ENCODE measurements at regions not wholly inside any gene's neighbourhood (a gene's known extent, or its start where the extent isn't known, plus 50 kb on each side); places are given as distances from the start of the nearest gene placed in this dataset.

DNA sequence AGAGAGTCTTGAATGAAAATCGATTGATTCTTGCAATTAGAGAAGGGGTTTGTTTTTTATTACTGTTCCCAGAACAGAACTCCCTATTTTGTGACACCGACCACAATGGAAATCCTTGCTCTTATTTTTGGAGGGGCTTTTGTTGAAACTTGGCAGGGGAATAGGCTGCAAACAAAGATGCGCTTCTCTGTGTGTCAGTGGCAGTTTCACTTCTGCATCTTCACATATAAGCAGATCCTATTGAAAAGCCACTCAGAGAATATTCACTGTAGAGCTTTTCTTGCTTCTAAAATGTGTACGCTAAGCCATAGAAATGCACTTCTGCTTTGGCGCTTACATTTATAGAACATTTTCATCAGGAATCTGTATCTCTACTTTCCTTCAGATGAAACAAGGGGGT is 1822.4 kb upstream of the SEL1L start:
- TF ChIP-seq, protein P1, sequence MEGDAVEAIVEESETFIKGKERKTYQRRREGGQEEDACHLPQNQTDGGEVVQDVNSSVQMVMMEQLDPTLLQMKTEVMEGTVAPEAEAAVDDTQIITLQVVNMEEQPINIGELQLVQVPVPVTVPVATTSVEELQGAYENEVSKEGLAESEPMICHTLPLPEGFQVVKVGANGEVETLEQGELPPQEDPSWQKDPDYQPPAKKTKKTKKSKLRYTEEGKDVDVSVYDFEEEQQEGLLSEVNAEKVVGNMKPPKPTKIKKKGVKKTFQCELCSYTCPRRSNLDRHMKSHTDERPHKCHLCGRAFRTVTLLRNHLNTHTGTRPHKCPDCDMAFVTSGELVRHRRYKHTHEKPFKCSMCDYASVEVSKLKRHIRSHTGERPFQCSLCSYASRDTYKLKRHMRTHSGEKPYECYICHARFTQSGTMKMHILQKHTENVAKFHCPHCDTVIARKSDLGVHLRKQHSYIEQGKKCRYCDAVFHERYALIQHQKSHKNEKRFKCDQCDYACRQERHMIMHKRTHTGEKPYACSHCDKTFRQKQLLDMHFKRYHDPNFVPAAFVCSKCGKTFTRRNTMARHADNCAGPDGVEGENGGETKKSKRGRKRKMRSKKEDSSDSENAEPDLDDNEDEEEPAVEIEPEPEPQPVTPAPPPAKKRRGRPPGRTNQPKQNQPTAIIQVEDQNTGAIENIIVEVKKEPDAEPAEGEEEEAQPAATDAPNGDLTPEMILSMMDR (IDR thresholded peaks at IDR 0.05): no peak
- Histone ChIP-seq H3K4me3 (no peak overlapping the region), H3K9me3 (no peaks in the 10 kb centered on the region), H3K36me3 (ENCODE audit: low read depth) (no peaks in the 10 kb centered on the region), H3K4me1 (ENCODE audit: low read depth) (no peaks in the 10 kb centered on the region)
- DNase-seq (no peak), ATAC-seq (no peak)
- intact Hi-C loops (cut with DNase I, micrococcal nuclease): no loop called here

DNA sequence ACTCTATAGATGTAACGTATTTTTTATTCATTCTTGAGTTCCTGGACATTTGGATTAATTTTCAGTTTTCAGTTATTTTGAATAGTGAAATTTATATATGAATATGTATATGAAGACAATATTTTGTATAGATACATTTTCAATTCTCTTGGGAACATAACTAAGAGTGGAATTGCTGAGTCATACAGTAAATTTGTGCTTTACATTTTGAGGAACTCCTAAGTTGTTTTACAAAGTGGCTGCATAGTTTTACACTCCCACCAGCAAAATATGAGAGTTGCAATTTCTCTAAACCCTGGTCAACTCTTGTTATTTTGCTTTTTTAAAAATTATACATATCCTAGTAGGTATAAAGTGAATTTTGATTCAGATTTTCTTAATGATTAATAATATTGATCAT is 1838.6 kb upstream of the SEL1L start:
- no peak for ATAC-seq
- no peak for DNase-seq
- H3K4me3 ChIP-seq: no peak overlapping the region
- TF ChIP-seq, protein P1 (IDR thresholded peaks at IDR 0.05): no peak
- no peaks in the 10 kb centered on the region for H3K4me1 ChIP-seq (ENCODE audit: low read depth)
- intact Hi-C loops (cut with DNase I, micrococcal nuclease): no loop called here
- H3K36me3 ChIP-seq (ENCODE audit: low read depth): no peaks in the 10 kb centered on the region
- H3K9me3 ChIP-seq: no peaks in the 10 kb centered on the region

DNA sequence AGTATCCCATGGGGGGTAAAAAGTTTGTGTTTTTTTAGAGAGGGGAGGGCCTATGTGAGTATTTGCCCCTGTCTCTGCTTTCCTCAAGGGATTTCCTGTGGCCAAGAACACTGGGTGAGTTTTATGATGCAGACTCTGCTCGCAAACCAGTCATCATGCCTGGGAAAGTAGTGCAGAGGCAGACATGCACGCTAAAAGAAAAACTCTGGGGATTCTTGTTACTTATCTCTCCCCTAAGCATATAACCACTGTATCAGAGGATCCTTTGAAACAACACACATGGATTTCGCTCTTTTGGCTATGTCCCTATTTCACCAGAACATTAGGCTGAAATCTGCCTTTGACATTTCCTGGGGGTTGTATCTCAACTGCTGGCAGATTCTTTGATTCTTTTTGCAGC is 1845.8 kb upstream of the SEL1L start:
- no peak for DNase-seq
- H3K4me3 ChIP-seq: no peak overlapping the region
- H3K36me3 ChIP-seq (ENCODE audit: low read depth): no peaks in the 10 kb centered on the region
- ATAC-seq: no peak
- H3K9me3 ChIP-seq: no peaks in the 10 kb centered on the region
- TF ChIP-seq, protein P1 (IDR thresholded peaks at IDR 0.05): no peak
- no peaks in the 10 kb centered on the region for H3K4me1 ChIP-seq (ENCODE audit: low read depth)
- intact Hi-C loops (cut with DNase I, micrococcal nuclease): no loop called here

DNA sequence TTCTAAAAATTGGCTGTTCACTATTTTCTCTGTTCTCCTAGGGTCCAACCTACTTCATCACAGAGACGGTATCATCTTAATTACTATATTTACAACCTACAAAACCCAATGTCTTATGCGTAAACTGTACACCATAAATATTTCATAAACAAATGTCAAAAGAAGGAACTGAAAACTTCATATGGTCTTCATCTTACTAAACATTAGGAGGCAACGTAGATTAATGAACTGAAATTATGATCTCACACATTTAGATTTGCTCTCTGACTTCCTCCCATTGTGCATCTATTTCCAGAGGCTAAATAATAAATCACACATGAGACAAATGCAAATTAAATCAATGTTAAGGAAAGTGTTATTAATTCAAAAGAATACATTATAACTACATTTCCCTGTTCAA is 1850.6 kb upstream of the SEL1L start:
- TF ChIP-seq, protein P1 (IDR thresholded peaks at IDR 0.05): no peak
- DNase-seq (no peak), ATAC-seq (no peak)
- Histone ChIP-seq H3K9me3 (no peaks in the 10 kb centered on the region), H3K36me3 (ENCODE audit: low read depth) (no peaks in the 10 kb centered on the region), H3K4me3 (no peak overlapping the region), H3K4me1 (ENCODE audit: low read depth) (no peaks in the 10 kb centered on the region)
- intact Hi-C loops (cut with DNase I, micrococcal nuclease): no loop called here

DNA sequence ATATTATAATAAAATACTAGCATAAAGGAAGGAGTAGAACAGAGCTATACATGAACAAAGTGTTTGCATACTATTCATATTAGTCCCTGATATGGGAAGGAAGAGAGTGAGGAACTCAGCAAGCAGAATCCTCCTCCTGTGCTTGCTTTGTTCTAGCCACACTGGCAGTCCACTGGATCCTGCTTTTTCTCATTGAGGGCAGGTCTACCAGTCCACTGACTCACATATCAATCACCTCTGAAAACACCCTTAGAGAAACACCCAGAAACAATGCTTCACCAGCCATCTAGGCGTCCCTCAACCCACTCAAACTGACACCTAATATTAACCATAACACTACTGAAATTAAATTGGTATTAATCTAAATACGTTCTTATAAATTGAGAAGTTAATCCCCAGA is 1861.7 kb upstream of the SEL1L start:
- Histone ChIP-seq H3K4me3 (no peak overlapping the region), H3K4me1 (ENCODE audit: low read depth) (no peaks in the 10 kb centered on the region), H3K9me3 (no peaks in the 10 kb centered on the region), H3K36me3 (ENCODE audit: low read depth) (no peaks in the 10 kb centered on the region)
- ATAC-seq (no peak), DNase-seq (no peak)
- intact Hi-C loops (cut with DNase I, micrococcal nuclease): no loop called here
- TF ChIP-seq, protein P1 (IDR thresholded peaks at IDR 0.05): no peak

DNA sequence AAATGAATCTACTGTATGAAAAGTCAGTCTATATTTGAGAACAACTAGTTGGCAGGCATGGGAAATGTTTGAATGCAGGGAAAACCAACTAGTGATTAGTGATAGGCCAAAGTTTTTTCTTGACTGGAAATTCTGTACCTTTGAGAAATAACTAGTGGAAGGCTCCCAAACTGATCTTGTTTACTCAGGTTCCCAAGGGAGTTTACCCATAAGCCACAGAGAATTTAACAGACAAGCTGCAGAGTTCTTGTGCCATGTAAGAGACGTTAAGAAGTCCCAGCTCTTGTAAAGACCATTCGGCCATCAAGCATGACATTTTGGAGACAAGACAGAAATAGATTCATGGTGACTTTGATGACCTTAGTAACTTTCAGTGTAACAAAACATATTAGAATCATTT is 1882.8 kb upstream of the SEL1L start:
- Histone ChIP-seq H3K4me1 (ENCODE audit: low read depth) (no peaks in the 10 kb centered on the region), H3K36me3 (ENCODE audit: low read depth) (no peaks in the 10 kb centered on the region), H3K9me3 (no peaks in the 10 kb centered on the region), H3K4me3 (no peak overlapping the region)
- DNase-seq: no peak
- intact Hi-C loops (cut with DNase I, micrococcal nuclease): no loop called here
- no peak for ATAC-seq
- TF ChIP-seq, protein P1 (IDR thresholded peaks at IDR 0.05): no peak

Data from mucosa of descending colon (tissue), 3 donors.